ENCODE measurements at regions not wholly inside any gene's neighbourhood (a gene's known extent, or its start where the extent isn't known, plus 50 kb on each side); places are given as distances from the start of the nearest gene placed in this dataset.

GRCh38 chr13:86572115-86572514, 772.9 kb upstream of the SLITRK6 start:
- TF ChIP-seq POLR2AphosphoS5 (IDR thresholded peaks at IDR 0.05; ENCODE audit: low read depth, low read length) (no peak), FOXP2 (optimal IDR thresholded peaks at IDR 0.05; ENCODE audit: borderline replicate concordance, extremely low read depth, extremely low read length, insufficient read depth) (no peak), REST (IDR thresholded peaks at IDR 0.05; ENCODE audit: insufficient read depth in 1 of 2, low read depth in 2 of 2, low read length in 2 of 2) (no peak), SIN3A (IDR thresholded peaks at IDR 0.05; ENCODE audit: borderline replicate concordance, insufficient read depth, low read length) (no peak), TAF1 (IDR thresholded peaks at IDR 0.05; ENCODE audit: borderline replicate concordance, insufficient read depth, low read length) (no peak)

- TF ChIP-seq SIN3A (IDR thresholded peaks at IDR 0.05; ENCODE audit: borderline replicate concordance, insufficient read depth, low read length) (no peak), TAF1 (IDR thresholded peaks at IDR 0.05; ENCODE audit: borderline replicate concordance, insufficient read depth, low read length) (no peak)
Observed at GRCh38 chr13:86579662-86580061, 780.4 kb upstream of the SLITRK6 start.

- TF ChIP-seq TAF1 (IDR thresholded peaks at IDR 0.05; ENCODE audit: borderline replicate concordance, insufficient read depth, low read length) = no peak
- TF ChIP-seq FOXP2 (optimal IDR thresholded peaks at IDR 0.05; ENCODE audit: borderline replicate concordance, extremely low read depth, extremely low read length, insufficient read depth) = no peak
Observed at GRCh38 chr13:86581706-86582105, 782.5 kb upstream of the SLITRK6 start.

- TF ChIP-seq FOXP2 (optimal IDR thresholded peaks at IDR 0.05; ENCODE audit: borderline replicate concordance, extremely low read depth, extremely low read length, insufficient read depth) (no peak), REST (IDR thresholded peaks at IDR 0.05; ENCODE audit: insufficient read depth in 1 of 2, low read depth in 2 of 2, low read length in 2 of 2) (no peak), TAF1 (IDR thresholded peaks at IDR 0.05; ENCODE audit: borderline replicate concordance, insufficient read depth, low read length) (no peak), POLR2AphosphoS5 (IDR thresholded peaks at IDR 0.05; ENCODE audit: low read depth, low read length) (no peak), SIN3A (IDR thresholded peaks at IDR 0.05; ENCODE audit: borderline replicate concordance, insufficient read depth, low read length) (no peak)
Observed at GRCh38 chr13:86584301-86584700, 785.1 kb upstream of the SLITRK6 start.

- no peak for TF ChIP-seq POLR2AphosphoS5 (IDR thresholded peaks at IDR 0.05; ENCODE audit: low read depth, low read length)
Observed at GRCh38 chr13:86585835-86586234, 786.6 kb upstream of the SLITRK6 start.

- TF ChIP-seq REST (IDR thresholded peaks at IDR 0.05; ENCODE audit: insufficient read depth in 1 of 2, low read depth in 2 of 2, low read length in 2 of 2) = no peak
- TF ChIP-seq FOXP2 (optimal IDR thresholded peaks at IDR 0.05; ENCODE audit: borderline replicate concordance, extremely low read depth, extremely low read length, insufficient read depth) = no peak
- no peak for TF ChIP-seq SIN3A (IDR thresholded peaks at IDR 0.05; ENCODE audit: borderline replicate concordance, insufficient read depth, low read length)
- TF ChIP-seq TAF1 (IDR thresholded peaks at IDR 0.05; ENCODE audit: borderline replicate concordance, insufficient read depth, low read length) = no peak
- TF ChIP-seq POLR2AphosphoS5 (IDR thresholded peaks at IDR 0.05; ENCODE audit: low read depth, low read length) = no peak
Observed at GRCh38 chr13:86591862-86592261, 792.6 kb upstream of the SLITRK6 start.

GRCh38 chr13:86601351-86601750, 802.1 kb upstream of the SLITRK6 start:
- no peak for TF ChIP-seq REST (IDR thresholded peaks at IDR 0.05; ENCODE audit: insufficient read depth in 1 of 2, low read depth in 2 of 2, low read length in 2 of 2)
- no peak for TF ChIP-seq POLR2AphosphoS5 (IDR thresholded peaks at IDR 0.05; ENCODE audit: low read depth, low read length)
- no peak for TF ChIP-seq SIN3A (IDR thresholded peaks at IDR 0.05; ENCODE audit: borderline replicate concordance, insufficient read depth, low read length)
- no peak for TF ChIP-seq TAF1 (IDR thresholded peaks at IDR 0.05; ENCODE audit: borderline replicate concordance, insufficient read depth, low read length)
- TF ChIP-seq FOXP2 (optimal IDR thresholded peaks at IDR 0.05; ENCODE audit: borderline replicate concordance, extremely low read depth, extremely low read length, insufficient read depth) = no peak
